Stimulated activated CD4-positive, alpha-beta T cell treated with anti-CD3 and anti-CD28 coated beads, Interleukin-12 subunit alpha, Interleukin-12 subunit beta, amount 100 ng/mL, for 48 hours (primary cell): ENCODE measurements at regions not wholly inside any gene's neighbourhood (a gene's known extent, or its start where the extent isn't known, plus 50 kb on each side); places are given as distances from the start of the nearest gene placed in this dataset.

Experiments
- DNase-seq, 3 donors: peaks; one replicate each; pipeline ENCODE4 v3.0.0-alpha.2; 2020; ENCODE audit warnings: low read depth in 2 of 3, low spot score in 1 of 3

- DNase-seq: no peak
These were observed 208.3 kb downstream of the PHETA1 start for GRCh38 chr12:111160350-111161241.

GRCh38 chr12:111158992-111159391, 209.9 kb downstream of the PHETA1 start:
- no peak for DNase-seq

GRCh38 chr12:111157486-111157885, 211.4 kb downstream of the PHETA1 start:
- DNase-seq: no peak

GRCh38 chr12:111156304-111156703, 212.6 kb downstream of the PHETA1 start:
- no peak for DNase-seq

GRCh38 chr12:111155521-111155920, 213.4 kb downstream of the PHETA1 start:
- no peak for DNase-seq

- no peak for DNase-seq
These were observed 213.9 kb downstream of the PHETA1 start for GRCh38 chr12:111155020-111155419.

GRCh38 chr12:111154147-111154834, 214.6 kb downstream of the PHETA1 start:
- DNase-seq: no peak

GRCh38 chr12:111152561-111152960, 216.3 kb downstream of the PHETA1 start:
- no peak for DNase-seq

GRCh38 chr12:111150921-111151840, 217.7 kb downstream of the PHETA1 start:
- DNase-seq: no peak

GRCh38 chr12:111150360-111150759, 218.5 kb downstream of the PHETA1 start:
- DNase-seq: no peak

- DNase-seq: no peak
These were observed 219.6 kb downstream of the PHETA1 start for GRCh38 chr12:111149299-111149698.

GRCh38 chr12:111148005-111148404, 220.9 kb downstream of the PHETA1 start:
- no peak for DNase-seq

GRCh38 chr12:111143271-111143670, 222.9 kb upstream of the MYL2 start:
- no peak for DNase-seq

- no peak for DNase-seq
These were observed 220.8 kb upstream of the MYL2 start for GRCh38 chr12:111141205-111141604.

- no peak for DNase-seq
These were observed 217.6 kb upstream of the MYL2 start for GRCh38 chr12:111138016-111138415.

- DNase-seq: no peak
These were observed 215.0 kb upstream of the MYL2 start for GRCh38 chr12:111135293-111135832.

- no peak for DNase-seq
These were observed 210.0 kb upstream of the MYL2 start for GRCh38 chr12:111130336-111130735.

- DNase-seq: no peak
These were observed 208.9 kb upstream of the MYL2 start for GRCh38 chr12:111129149-111129767.

- DNase-seq: no peak
These were observed 206.0 kb upstream of the MYL2 start for GRCh38 chr12:111126331-111126730.

- no peak for DNase-seq
These were observed 203.8 kb upstream of the MYL2 start for GRCh38 chr12:111124183-111124582.

- no peak for DNase-seq
These were observed 203.0 kb upstream of the MYL2 start for GRCh38 chr12:111123390-111123789.
